Stimulated activated CD4-positive, alpha-beta T cell treated with anti-CD3 and anti-CD28 coated beads, Interleukin-15, amount 100 ng/mL, for 1 hour (primary cell): ENCODE measurements at regions not wholly inside any gene's neighbourhood (a gene's known extent, or its start where the extent isn't known, plus 50 kb on each side); places are given as distances from the start of the nearest gene placed in this dataset.

Experiments
- DNase-seq, 2 donors: peaks; one replicate each; pipeline ENCODE4 v3.0.0-alpha.2; 2020; ENCODE audit warnings: low read depth in 1 of 2, low spot score in 1 of 2

- no peak for DNase-seq
These were observed 421.0 kb downstream of the ZNF521 start for GRCh38 chr18:24930971-24931370.

GRCh38 chr18:24933345-24933744 lies 418.6 kb downstream of the ZNF521 start:
- DNase-seq = no peak

GRCh38 chr18:24934258-24934932 lies 417.6 kb downstream of the ZNF521 start:
- DNase-seq = no peak

- no peak for DNase-seq
These were observed 417.0 kb downstream of the ZNF521 start for GRCh38 chr18:24935008-24935407.

GRCh38 chr18:24935896-24936295 lies 416.1 kb downstream of the ZNF521 start:
- no peak for DNase-seq

- DNase-seq = no peak
These were observed 415.3 kb downstream of the ZNF521 start for GRCh38 chr18:24936691-24937090.

- DNase-seq = no peak
These were observed 414.2 kb downstream of the ZNF521 start for GRCh38 chr18:24937639-24938275.

- DNase-seq = no peak
These were observed 411.6 kb downstream of the ZNF521 start for GRCh38 chr18:24940416-24940815.

- no peak for DNase-seq
These were observed 410.6 kb downstream of the ZNF521 start for GRCh38 chr18:24941174-24941951.

GRCh38 chr18:24942144-24942543 lies 409.8 kb downstream of the ZNF521 start:
- no peak for DNase-seq

- no peak for DNase-seq
These were observed 404.3 kb downstream of the ZNF521 start for GRCh38 chr18:24947521-24948305.

- no peak for DNase-seq
These were observed 402.1 kb downstream of the ZNF521 start for GRCh38 chr18:24949908-24950307.

- DNase-seq = no peak
These were observed 397.6 kb downstream of the ZNF521 start for GRCh38 chr18:24954341-24954740.

GRCh38 chr18:24958001-24958400 lies 394.0 kb downstream of the ZNF521 start:
- no peak for DNase-seq

GRCh38 chr18:24959051-24959476 lies 392.9 kb downstream of the ZNF521 start:
- no peak for DNase-seq

- no peak for DNase-seq
These were observed 387.8 kb downstream of the ZNF521 start for GRCh38 chr18:24964216-24964615.

GRCh38 chr18:24968238-24968775 lies 383.7 kb downstream of the ZNF521 start:
- no peak for DNase-seq

GRCh38 chr18:24972577-24972976 lies 379.4 kb downstream of the ZNF521 start:
- no peak for DNase-seq

- DNase-seq = no peak
These were observed 377.5 kb downstream of the ZNF521 start for GRCh38 chr18:24974431-24974830.

GRCh38 chr18:24975496-24976372 lies 376.2 kb downstream of the ZNF521 start:
- no peak for DNase-seq
